ENCODE measurements at regions not wholly inside any gene's neighbourhood (a gene's known extent, or its start where the extent isn't known, plus 50 kb on each side); places are given as distances from the start of the nearest gene placed in this dataset.

- TF ChIP-seq CTCF (IDR thresholded peaks at IDR 0.05) = no peak
- no peak for TF ChIP-seq EZH2 (IDR thresholded peaks at IDR 0.05)
- no peak for TF ChIP-seq EZH2phosphoT487 (IDR thresholded peaks at IDR 0.05)
Measured at GRCh38 chr1:199102239-199102638, 463.4 kb downstream of the PTPRC start.

All from neural progenitor cell (in vitro differentiated cells).